HG03095 (cell line): ENCODE measurements at regions not wholly inside any gene's neighbourhood (a gene's known extent, or its start where the extent isn't known, plus 50 kb on each side); places are given as distances from the start of the nearest gene placed in this dataset.
"Not testable (repeated sequence)": the region's sequence is repeated elsewhere in the genome, so short reads cannot be mapped to it uniquely, and the experiment has no call there.

ENCODE experiments used
- ATAC-seq: cut with Tn5 transposase; IDR thresholded peaks from one replicate; pipeline ENCODE4 v1.9.1; 2021; ENCODE audit warnings: moderate library complexity; ENCODE audit not compliant: unreplicated experiment

GRCh38 chrX:9373789-9374188, 91.1 kb upstream of the TBL1X start:
- ATAC-seq: no peak

- no peak for ATAC-seq
Measured at GRCh38 chrX:9374555-9374954, 90.3 kb upstream of the TBL1X start.

- no peak for ATAC-seq
Measured at GRCh38 chrX:9376111-9376510, 88.7 kb upstream of the TBL1X start.

- ATAC-seq: not testable (repeated sequence)
Measured at GRCh38 chrX:9377216-9377615, 87.6 kb upstream of the TBL1X start.

GRCh38 chrX:9378980-9379696, 85.7 kb upstream of the TBL1X start:
- no peak for ATAC-seq

GRCh38 chrX:9379697-9380551, 84.9 kb upstream of the TBL1X start:
- ATAC-seq: no peak

- ATAC-seq: no peak
Measured at GRCh38 chrX:9383655-9384054, 81.2 kb upstream of the TBL1X start.

GRCh38 chrX:9388450-9388849, 76.4 kb upstream of the TBL1X start:
- ATAC-seq: no peak

- ATAC-seq: no peak
Measured at GRCh38 chrX:9390121-9390520, 74.7 kb upstream of the TBL1X start.

- no peak for ATAC-seq
Measured at GRCh38 chrX:9390693-9391368, 74.0 kb upstream of the TBL1X start.

GRCh38 chrX:9392445-9392844, 72.4 kb upstream of the TBL1X start:
- ATAC-seq: no peak

- ATAC-seq: no peak
Measured at GRCh38 chrX:9393571-9393970, 71.3 kb upstream of the TBL1X start.

- no peak for ATAC-seq
Measured at GRCh38 chrX:9394212-9394611, 70.6 kb upstream of the TBL1X start.

- ATAC-seq: no peak
Measured at GRCh38 chrX:9396930-9397329, 67.9 kb upstream of the TBL1X start.

GRCh38 chrX:9401051-9401450, 63.8 kb upstream of the TBL1X start:
- no peak for ATAC-seq

- ATAC-seq: no peak
Measured at GRCh38 chrX:9403374-9403773, 61.5 kb upstream of the TBL1X start.

GRCh38 chrX:9405635-9406034, 59.2 kb upstream of the TBL1X start:
- ATAC-seq: not testable (repeated sequence)

- not testable (repeated sequence) for ATAC-seq
Measured at GRCh38 chrX:9410889-9411288, 54.0 kb upstream of the TBL1X start.

GRCh38 chrX:9411682-9412081, 53.2 kb upstream of the TBL1X start:
- ATAC-seq: not testable (repeated sequence)

GRCh38 chrX:9414416-9414815, 50.4 kb upstream of the TBL1X start:
- ATAC-seq: no peak
